ENCODE measurements at regions not wholly inside any gene's neighbourhood (a gene's known extent, or its start where the extent isn't known, plus 50 kb on each side); places are given as distances from the start of the nearest gene placed in this dataset.
"Not testable (repeated sequence)": the region's sequence is repeated elsewhere in the genome, so short reads cannot be mapped to it uniquely, and the experiment has no call there.

DNA sequence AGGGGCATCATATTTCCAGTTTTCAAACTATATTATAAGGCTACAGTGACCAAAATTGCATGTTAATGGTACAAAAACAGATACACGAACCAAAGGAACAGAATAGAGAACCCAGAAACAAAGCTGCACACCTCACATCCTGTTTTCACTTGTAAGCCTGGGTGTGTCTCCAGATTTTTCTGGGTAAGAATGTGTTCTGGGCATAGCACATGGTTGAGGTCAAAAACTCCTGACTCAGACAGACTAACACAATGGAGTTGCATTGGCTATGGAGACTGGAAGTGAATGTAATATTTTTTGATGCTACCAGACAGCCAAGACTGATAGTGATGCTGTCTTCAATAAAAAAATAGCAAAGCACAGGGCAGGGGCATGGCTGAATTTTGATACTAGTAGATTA is 1175.2 kb downstream of the NXPH1 start:
- 49 to 74% methylated on average over 1 of the region's 1 CpG for whole genome bisulfite sequencing, 2 donors
- no peak for ATAC-seq (ENCODE audit: insufficient read depth, low FRiP score)

DNA sequence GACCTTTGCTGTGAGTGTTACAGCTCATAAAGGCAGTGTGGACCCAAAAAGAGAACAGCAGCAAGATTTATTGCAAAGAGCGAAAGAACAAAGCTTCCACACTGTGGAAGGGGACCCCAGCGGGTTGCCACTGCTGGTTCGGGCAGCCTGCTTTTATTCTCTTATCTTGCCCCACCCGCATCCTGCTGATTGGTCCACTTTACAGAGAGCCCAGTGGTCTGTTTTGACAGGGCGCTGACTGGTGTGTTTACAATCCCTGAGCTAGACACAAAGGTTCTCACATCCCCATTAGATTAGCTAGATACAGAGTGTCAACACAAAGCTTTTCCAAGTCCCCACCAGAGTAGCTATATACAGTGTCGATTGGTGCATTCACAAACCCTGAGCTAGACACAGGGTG is 1187.5 kb downstream of the NXPH1 start:
- not testable (repeated sequence) for H3K9ac ChIP-seq (ENCODE audit: insufficient read depth in 1 of 2, low read length in 2 of 2); H3K27me3 ChIP-seq (ENCODE audit: control insufficient read depth in 3 of 3, insufficient read depth in 3 of 3, low read length in 2 of 3); DNase-seq; H3K27ac ChIP-seq (ENCODE audit: low read depth in 1 of 2, low read length in 1 of 2); H3K9me3 ChIP-seq (ENCODE audit: control insufficient read depth in 4 of 4, insufficient read depth in 3 of 4, low read length in 3 of 4); ATAC-seq (ENCODE audit: insufficient read depth, low FRiP score); H3K4me3 ChIP-seq; H3K4me1 ChIP-seq (ENCODE audit: control insufficient read depth in 5 of 5, insufficient read depth in 5 of 5, low read length in 5 of 5); H3K36me3 ChIP-seq (ENCODE audit: control insufficient read depth in 4 of 4, insufficient read depth in 4 of 4, low read length in 4 of 4)
- 88 to 89% methylated on average over 6 of the region's 6 CpGs for WGBS, 2 donors

More for the DNA sequence above, 1175.2 kb downstream of the NXPH1 start:
- no peaks in the 10 kb centered on the region for H3K9me3 ChIP-seq (ENCODE audit: control insufficient read depth in 4 of 4, insufficient read depth in 3 of 4, low read length in 3 of 4)
- H3K4me3 ChIP-seq = no peak overlapping the region
- TF ChIP-seq, protein P1, sequence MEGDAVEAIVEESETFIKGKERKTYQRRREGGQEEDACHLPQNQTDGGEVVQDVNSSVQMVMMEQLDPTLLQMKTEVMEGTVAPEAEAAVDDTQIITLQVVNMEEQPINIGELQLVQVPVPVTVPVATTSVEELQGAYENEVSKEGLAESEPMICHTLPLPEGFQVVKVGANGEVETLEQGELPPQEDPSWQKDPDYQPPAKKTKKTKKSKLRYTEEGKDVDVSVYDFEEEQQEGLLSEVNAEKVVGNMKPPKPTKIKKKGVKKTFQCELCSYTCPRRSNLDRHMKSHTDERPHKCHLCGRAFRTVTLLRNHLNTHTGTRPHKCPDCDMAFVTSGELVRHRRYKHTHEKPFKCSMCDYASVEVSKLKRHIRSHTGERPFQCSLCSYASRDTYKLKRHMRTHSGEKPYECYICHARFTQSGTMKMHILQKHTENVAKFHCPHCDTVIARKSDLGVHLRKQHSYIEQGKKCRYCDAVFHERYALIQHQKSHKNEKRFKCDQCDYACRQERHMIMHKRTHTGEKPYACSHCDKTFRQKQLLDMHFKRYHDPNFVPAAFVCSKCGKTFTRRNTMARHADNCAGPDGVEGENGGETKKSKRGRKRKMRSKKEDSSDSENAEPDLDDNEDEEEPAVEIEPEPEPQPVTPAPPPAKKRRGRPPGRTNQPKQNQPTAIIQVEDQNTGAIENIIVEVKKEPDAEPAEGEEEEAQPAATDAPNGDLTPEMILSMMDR (IDR thresholded peaks at IDR 0.05; ENCODE audit: control extremely low read depth, extremely low read depth) = no peak
- H3K27ac ChIP-seq (ENCODE audit: low read depth in 1 of 2, low read length in 1 of 2) = no peak overlapping the region
- H3K9ac ChIP-seq (ENCODE audit: insufficient read depth in 1 of 2, low read length in 2 of 2) = no peak overlapping the region
- no peaks in the 10 kb centered on the region for H3K36me3 ChIP-seq (ENCODE audit: control insufficient read depth in 4 of 4, insufficient read depth in 4 of 4, low read length in 4 of 4)
- no peak for DNase-seq
- H3K27me3 ChIP-seq (ENCODE audit: control insufficient read depth in 3 of 3, insufficient read depth in 3 of 3, low read length in 2 of 3) = no peaks in the 10 kb centered on the region
- H3K4me1 ChIP-seq (ENCODE audit: control insufficient read depth in 5 of 5, insufficient read depth in 5 of 5, low read length in 5 of 5) = no peaks in the 10 kb centered on the region

DNA sequence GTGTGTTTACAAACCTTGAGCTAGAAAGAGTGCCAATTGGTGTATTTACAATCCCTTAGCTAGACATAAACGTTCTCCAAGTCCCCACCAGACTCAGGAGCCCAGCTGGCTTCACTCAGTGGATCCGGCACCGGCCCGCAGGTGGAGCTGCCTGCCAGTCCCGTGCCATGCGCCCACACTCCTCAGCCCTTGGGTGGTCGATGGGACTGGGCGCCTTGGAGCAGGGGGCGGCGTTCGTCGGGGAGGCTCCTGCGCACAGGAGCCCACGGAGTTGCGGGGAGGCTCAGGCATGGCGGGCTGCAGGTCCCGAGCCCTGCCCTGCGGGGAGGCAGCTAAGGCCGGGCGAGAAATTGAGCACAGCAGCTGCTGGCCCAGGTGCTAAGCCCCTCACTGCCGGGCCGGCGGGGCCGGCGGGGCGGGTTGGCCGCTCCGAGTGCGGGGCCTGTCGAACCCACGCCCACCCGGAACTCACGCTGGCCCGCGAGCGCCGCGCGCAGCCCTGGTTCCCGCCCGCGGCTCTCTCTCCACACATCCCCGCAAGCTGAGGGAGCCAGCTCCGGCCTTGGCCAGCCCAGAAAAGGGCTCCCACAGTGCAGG is 1188.0 kb downstream of the NXPH1 start:
- 95 to 98% methylated on average over 35 to 44 of the region's 44 CpGs for WGBS, 2 donors
- not testable (repeated sequence) for ATAC-seq (ENCODE audit: insufficient read depth, low FRiP score)

DNA sequence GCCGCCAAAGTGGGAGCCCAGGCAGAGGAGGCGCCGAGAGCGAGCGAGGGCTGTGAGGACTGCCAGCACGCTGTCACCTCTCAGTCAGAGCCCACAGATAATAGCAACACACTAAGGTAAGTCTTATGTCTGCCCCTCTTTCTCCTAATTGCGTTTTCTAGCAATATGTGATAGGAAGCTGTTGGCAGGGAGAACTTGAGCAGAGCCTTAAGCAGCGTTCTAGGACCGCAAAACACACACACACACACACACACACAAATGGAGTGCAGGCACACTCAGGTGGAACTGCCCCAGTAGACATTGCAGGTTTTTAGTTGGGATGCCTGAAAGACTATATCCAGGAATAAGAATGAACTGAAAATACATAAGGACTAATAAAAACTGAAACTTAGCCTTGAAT is 1188.5 kb downstream of the NXPH1 start:
- Histone ChIP-seq H3K4me1 (ENCODE audit: control insufficient read depth in 5 of 5, insufficient read depth in 5 of 5, low read length in 5 of 5) (no peaks in the 10 kb centered on the region), H3K4me3 (no peak overlapping the region), H3K9ac (ENCODE audit: insufficient read depth in 1 of 2, low read length in 2 of 2) (no peak overlapping the region), H3K27me3 (ENCODE audit: control insufficient read depth in 3 of 3, insufficient read depth in 3 of 3, low read length in 2 of 3) (no peaks in the 10 kb centered on the region), H3K27ac (ENCODE audit: low read depth in 1 of 2, low read length in 1 of 2) (no peak overlapping the region), H3K9me3 (ENCODE audit: control insufficient read depth in 4 of 4, insufficient read depth in 3 of 4, low read length in 3 of 4) (peaks cover 0 to 8% (median 1%) of the 10 kb centered on the region in 4 donors), H3K36me3 (ENCODE audit: control insufficient read depth in 4 of 4, insufficient read depth in 4 of 4, low read length in 4 of 4) (no peaks in the 10 kb centered on the region)
- ATAC-seq (ENCODE audit: insufficient read depth, low FRiP score) (no peak), DNase-seq (no peak)
- 96% methylated on average over 8 to 9 of the region's 9 CpGs for WGBS, 2 donors
- TF ChIP-seq, protein P1 (IDR thresholded peaks at IDR 0.05; ENCODE audit: control extremely low read depth, extremely low read depth) = no peak

More for the DNA sequence above, 1188.0 kb downstream of the NXPH1 start:
- not testable (repeated sequence) for H3K27me3 ChIP-seq (ENCODE audit: control insufficient read depth in 3 of 3, insufficient read depth in 3 of 3, low read length in 2 of 3); H3K4me1 ChIP-seq (ENCODE audit: control insufficient read depth in 5 of 5, insufficient read depth in 5 of 5, low read length in 5 of 5); H3K9ac ChIP-seq (ENCODE audit: insufficient read depth in 1 of 2, low read length in 2 of 2); H3K27ac ChIP-seq (ENCODE audit: low read depth in 1 of 2, low read length in 1 of 2); H3K4me3 ChIP-seq; H3K9me3 ChIP-seq (ENCODE audit: control insufficient read depth in 4 of 4, insufficient read depth in 3 of 4, low read length in 3 of 4); H3K36me3 ChIP-seq (ENCODE audit: control insufficient read depth in 4 of 4, insufficient read depth in 4 of 4, low read length in 4 of 4); DNase-seq
